HCT116 (cell line): ENCODE measurements at regions not wholly inside any gene's neighbourhood (a gene's known extent, or its start where the extent isn't known, plus 50 kb on each side); places are given as distances from the start of the nearest gene placed in this dataset.

Source experiments
- ATAC-seq: fragments of 200-7000 bp; cut with Tn5 transposase; 2 replicates; pipeline ENCODE4 v1.9.1; 2020; ENCODE audit warnings: mild to moderate bottlenecking, moderate library complexity
- BruUV-seq: library from RNA; stranded (reverse); fragments of 400-500 nt; replicated peaks from 2 replicates; lab custom pipeline; 2021; lab: Mats Ljungman, UMichigan
- CTCF ChIA-PET: fragments of 300-600 bp; sonication (Branson Sonifier 250); formaldehyde crosslinking; loops from one replicate; lab custom pipeline; 2021; ENCODE audit warnings: antibody characterized with exemption; lab: Charles Lee
- POLR2A ChIA-PET: fragments of 300-600, 350-600 bp; sonication (Branson Sonifier 250); formaldehyde crosslinking; loops from one replicate; lab custom pipeline; 2021; ENCODE audit warnings: antibody characterized with exemption; lab: Charles Lee
- RAD21 ChIA-PET, 2 experiments: fragments of 300-600 bp; sonication (Branson Sonifier 250); formaldehyde crosslinking; loops; one replicate each; lab custom pipeline; 2023; ENCODE audit warnings: low total read pairs in 2 of 2; ENCODE audit not compliant: uncharacterized antibody in 2 of 2, unreplicated experiment in 2 of 2, low non-redundant PET in 1 of 2; lab: Charles Lee
- DNase-seq: peaks from one replicate; pipeline ENCODE4 v3.0.0-alpha.2; 2010; ENCODE audit warnings: low read depth, low spot score
- H2AFZ ChIP-seq: fragments of 200-600 bp; shearing (Covaris generic), sonication (generic); 2 replicates; pipeline ENCODE4 v1.6.1; 2017; ENCODE audit warnings: low read depth, mixed run types, mixed read lengths, antibody characterized with exemption, low read length; ENCODE audit not compliant: poor library complexity, severe bottlenecking
- H3K27ac ChIP-seq: 2 replicates; pipeline ENCODE4 v1.5.1; 2012; ENCODE audit warnings: low read depth, low read length
- H3K27me3 ChIP-seq: fragments of 200-600 bp; sonication (generic); 2 replicates; pipeline ENCODE4 v1.6.1; 2016; ENCODE audit warnings: mixed run types, low read length, mixed read lengths; ENCODE audit not compliant: insufficient read depth
- H3K36me3 ChIP-seq, 2 experiments: fragments of 200-500 bp in 1 of 2; fragments of 200-600 bp in 1 of 2; sonication (Bioruptor generic) in 1 of 2; sonication (generic) in 1 of 2; 2 replicates each; pipeline versions ENCODE4 v1.5.1 to v1.6.1; 2014 to 2016; ENCODE audit warnings: low read length in 2 of 2, inconsistent platforms in 1 of 2, mixed read lengths in 1 of 2, mixed run types in 1 of 2; ENCODE audit not compliant: insufficient read depth in 2 of 2, control insufficient read depth in 1 of 2
- H3K4me1 ChIP-seq, 2 experiments: fragments of 200-600 bp in 1 of 2; sonication (generic) in 1 of 2; 2 replicates each; pipeline versions ENCODE4 v1.5.1 to v1.6.1; 2012 to 2017; ENCODE audit warnings: low read length in 2 of 2, inconsistent platforms in 1 of 2, mild to moderate bottlenecking in 1 of 2, mixed read lengths in 1 of 2, mixed run types in 1 of 2, moderate library complexity in 1 of 2; ENCODE audit not compliant: insufficient read depth in 2 of 2, control insufficient read depth in 1 of 2
- H3K4me2 ChIP-seq: fragments of 200-600 bp; sonication (generic); 2 replicates; pipeline ENCODE4 v1.6.1; 2017; ENCODE audit warnings: mixed run types, low read length, mixed read lengths
- H3K4me3 ChIP-seq, 2 experiments: fragments of 200-600 bp in 1 of 2; sonication (generic) in 1 of 2; replicated peaks in 1 of 2; 2 replicates each; pipeline ENCODE4 v1.5.1; 2011 to 2016; ENCODE audit warnings: low read length in 2 of 2, control low read depth in 1 of 2, low read depth in 1 of 2, mild to moderate bottlenecking in 1 of 2, mixed read lengths in 1 of 2, mixed run types in 1 of 2
- H3K79me2 ChIP-seq: fragments of 200-600 bp; sonication (generic); 2 replicates; pipeline ENCODE4 v1.6.1; 2017; ENCODE audit warnings: mild to moderate bottlenecking, mixed run types, low read length, moderate library complexity, mixed read lengths; ENCODE audit not compliant: insufficient read depth
- H3K9ac ChIP-seq: fragments of 200-600 bp; sonication (generic); 2 replicates; pipeline ENCODE4 v1.6.1; 2016; ENCODE audit warnings: low read length, mixed read lengths
- H3K9me2 ChIP-seq: fragments of 200-600 bp; sonication (generic), shearing (Covaris generic); 2 replicates; pipeline ENCODE4 v1.6.1; 2017; ENCODE audit warnings: mixed run types, mild to moderate bottlenecking, moderate library complexity; ENCODE audit not compliant: insufficient read depth
- H3K9me3 ChIP-seq, 2 experiments: fragments of 200-500 bp in 1 of 2; fragments of 200-600 bp in 1 of 2; sonication (Bioruptor generic) in 1 of 2; sonication (generic) in 1 of 2; 2 replicates each; pipeline ENCODE4 v1.6.1; 2014 to 2017; ENCODE audit warnings: low read length in 2 of 2, mixed read lengths in 2 of 2, inconsistent platforms in 1 of 2, low read depth in 1 of 2, mild to moderate bottlenecking in 1 of 2, mixed run types in 1 of 2, moderate library complexity in 1 of 2; ENCODE audit not compliant: control insufficient read depth in 1 of 2, insufficient read depth in 1 of 2
- H4K20me1 ChIP-seq: fragments of 200-600 bp; sonication (generic), shearing (Covaris generic); 2 replicates; pipeline ENCODE4 v1.6.1; 2017; ENCODE audit warnings: mixed run types, mild to moderate bottlenecking, moderate library complexity; ENCODE audit not compliant: insufficient read depth
- EZH2 ChIP-seq: fragments of 200-600 bp; sonication (generic); IDR thresholded peaks from 2 replicates; pipeline ENCODE4 v1.6.1; 2017; ENCODE audit warnings: antibody characterized with exemption, mixed run types
- FOSL1 ChIP-seq: IDR thresholded peaks from 2 replicates; pipeline ENCODE4 v1.6.1; 2012; ENCODE audit warnings: low read depth
- RAD21 ChIP-seq: IDR thresholded peaks from 2 replicates; pipeline ENCODE4 v1.6.1; 2012; ENCODE audit warnings: low read depth, mild to moderate bottlenecking
- SP1 ChIP-seq: IDR thresholded peaks from 2 replicates; pipeline ENCODE4 v1.6.1; 2012; ENCODE audit warnings: low read depth
- YY1 ChIP-seq: IDR thresholded peaks from 2 replicates; pipeline ENCODE4 v1.6.1; 2011; ENCODE audit warnings: low read length, low read depth, moderate library complexity, mild to moderate bottlenecking; ENCODE audit not compliant: insufficient replicate concordance; ENCODE audit errors: extremely low read depth
- intact Hi-C: fragments of 100-400 bp; cut with micrococcal nuclease; formaldehyde crosslinking; loops from 2 replicates; pipeline ENCODE4 v1.10.0; 2022
- TF ChIP-seq, protein P1 (sequence below): IDR thresholded peaks from 2 replicates; pipeline ENCODE4 v1.6.1; 2011; ENCODE audit warnings: mild to moderate bottlenecking, low read length, moderate library complexity; ENCODE audit not compliant: insufficient replicate concordance; ENCODE audit errors: extremely low read depth
- TF ChIP-seq, protein P2 (sequence below), 3 experiments: fragments of 200-600 bp in 1 of 3; sonication (generic) in 1 of 3; IDR thresholded peaks in 2 of 3; conservative IDR thresholded peaks in 1 of 3; 2 replicates each; pipeline ENCODE4 v1.5.1; 2012 to 2017; ENCODE audit warnings: low read depth in 2 of 3, low read length in 2 of 3, antibody characterized with exemption in 1 of 3, borderline replicate concordance in 1 of 3, control low read depth in 1 of 3, mild to moderate bottlenecking in 1 of 3, mixed read lengths in 1 of 3, mixed run types in 1 of 3, moderate library complexity in 1 of 3; ENCODE audit not compliant: insufficient read depth in 1 of 3

- Histone ChIP-seq H2AFZ (no peak overlapping the region), H3K79me2 (no peaks in the 10 kb centered on the region), H3K4me1 (no peaks in the 10 kb centered on the region), H3K9ac (no peak overlapping the region), H3K9me2 (no peaks in the 10 kb centered on the region), H4K20me1 (no peaks in the 10 kb centered on the region), H3K4me3 (no peak overlapping the region), H3K9me3 (peaks cover 0 to 3% of the 10 kb centered on the region in 2 experiments; a peak in 2 of 4 replicates), H3K36me3 (no peaks in the 10 kb centered on the region), H3K27ac (no peak overlapping the region), H3K27me3 (no peaks in the 10 kb centered on the region), H3K4me2 (no peak overlapping the region)
- ChIA-PET POLR2A (no interaction called here), CTCF (no interaction called here), RAD21 (no interaction called here)
- intact Hi-C loops: no loop called here
- TF ChIP-seq RAD21 (no peak), EZH2 (no peak), SP1 (no peak), FOSL1 (no peak), YY1 (no peak)
- TF ChIP-seq, protein P1, sequence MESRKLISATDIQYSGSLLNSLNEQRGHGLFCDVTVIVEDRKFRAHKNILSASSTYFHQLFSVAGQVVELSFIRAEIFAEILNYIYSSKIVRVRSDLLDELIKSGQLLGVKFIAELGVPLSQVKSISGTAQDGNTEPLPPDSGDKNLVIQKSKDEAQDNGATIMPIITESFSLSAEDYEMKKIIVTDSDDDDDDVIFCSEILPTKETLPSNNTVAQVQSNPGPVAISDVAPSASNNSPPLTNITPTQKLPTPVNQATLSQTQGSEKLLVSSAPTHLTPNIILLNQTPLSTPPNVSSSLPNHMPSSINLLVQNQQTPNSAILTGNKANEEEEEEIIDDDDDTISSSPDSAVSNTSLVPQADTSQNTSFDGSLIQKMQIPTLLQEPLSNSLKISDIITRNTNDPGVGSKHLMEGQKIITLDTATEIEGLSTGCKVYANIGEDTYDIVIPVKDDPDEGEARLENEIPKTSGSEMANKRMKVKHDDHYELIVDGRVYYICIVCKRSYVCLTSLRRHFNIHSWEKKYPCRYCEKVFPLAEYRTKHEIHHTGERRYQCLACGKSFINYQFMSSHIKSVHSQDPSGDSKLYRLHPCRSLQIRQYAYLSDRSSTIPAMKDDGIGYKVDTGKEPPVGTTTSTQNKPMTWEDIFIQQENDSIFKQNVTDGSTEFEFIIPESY: no peak
- TF ChIP-seq, protein P2, sequence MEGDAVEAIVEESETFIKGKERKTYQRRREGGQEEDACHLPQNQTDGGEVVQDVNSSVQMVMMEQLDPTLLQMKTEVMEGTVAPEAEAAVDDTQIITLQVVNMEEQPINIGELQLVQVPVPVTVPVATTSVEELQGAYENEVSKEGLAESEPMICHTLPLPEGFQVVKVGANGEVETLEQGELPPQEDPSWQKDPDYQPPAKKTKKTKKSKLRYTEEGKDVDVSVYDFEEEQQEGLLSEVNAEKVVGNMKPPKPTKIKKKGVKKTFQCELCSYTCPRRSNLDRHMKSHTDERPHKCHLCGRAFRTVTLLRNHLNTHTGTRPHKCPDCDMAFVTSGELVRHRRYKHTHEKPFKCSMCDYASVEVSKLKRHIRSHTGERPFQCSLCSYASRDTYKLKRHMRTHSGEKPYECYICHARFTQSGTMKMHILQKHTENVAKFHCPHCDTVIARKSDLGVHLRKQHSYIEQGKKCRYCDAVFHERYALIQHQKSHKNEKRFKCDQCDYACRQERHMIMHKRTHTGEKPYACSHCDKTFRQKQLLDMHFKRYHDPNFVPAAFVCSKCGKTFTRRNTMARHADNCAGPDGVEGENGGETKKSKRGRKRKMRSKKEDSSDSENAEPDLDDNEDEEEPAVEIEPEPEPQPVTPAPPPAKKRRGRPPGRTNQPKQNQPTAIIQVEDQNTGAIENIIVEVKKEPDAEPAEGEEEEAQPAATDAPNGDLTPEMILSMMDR (IDR thresholded peaks at IDR 0.05 in 2 of 3, conservative IDR thresholded peaks at IDR 0.05 in 1 of 3; ENCODE audit: borderline replicate concordance in 1 of 3, insufficient read depth in 1 of 3, low read depth in 2 of 3, low read length in 2 of 3): no peak
- no peak for DNase-seq
- BruUV-seq: no TSS peak
- no peak for ATAC-seq
These were observed 1917.7 kb upstream of the PIK3C3 start for GRCh38 chr18:40037356-40037755.
